ENCODE measurements at regions not wholly inside any gene's neighbourhood (a gene's known extent, or its start where the extent isn't known, plus 50 kb on each side); places are given as distances from the start of the nearest gene placed in this dataset.

DNA sequence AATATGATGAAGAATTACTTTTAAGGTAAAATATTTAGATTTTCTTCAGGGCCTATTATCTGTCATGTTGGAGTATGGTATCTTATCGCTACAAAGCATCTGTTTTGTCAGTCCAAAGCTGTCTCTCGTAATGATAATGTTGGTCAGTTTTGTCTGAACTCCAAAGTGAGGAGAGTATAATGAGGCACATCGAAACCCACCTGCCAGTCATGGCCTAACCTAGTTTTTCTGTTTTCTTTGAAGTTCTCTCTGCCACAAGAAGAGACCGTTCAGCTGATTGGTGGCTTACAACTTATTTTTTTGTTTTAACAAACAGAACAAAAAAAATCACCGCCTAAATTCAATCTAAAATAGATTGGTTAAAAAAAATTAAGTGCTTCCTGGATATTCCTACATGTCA is 1387.9 kb downstream of the RPIA start:
- no peak for TF ChIP-seq RFX5 (IDR thresholded peaks at IDR 0.05; ENCODE audit: low read depth, low read length)
- TF ChIP-seq, protein P1, sequence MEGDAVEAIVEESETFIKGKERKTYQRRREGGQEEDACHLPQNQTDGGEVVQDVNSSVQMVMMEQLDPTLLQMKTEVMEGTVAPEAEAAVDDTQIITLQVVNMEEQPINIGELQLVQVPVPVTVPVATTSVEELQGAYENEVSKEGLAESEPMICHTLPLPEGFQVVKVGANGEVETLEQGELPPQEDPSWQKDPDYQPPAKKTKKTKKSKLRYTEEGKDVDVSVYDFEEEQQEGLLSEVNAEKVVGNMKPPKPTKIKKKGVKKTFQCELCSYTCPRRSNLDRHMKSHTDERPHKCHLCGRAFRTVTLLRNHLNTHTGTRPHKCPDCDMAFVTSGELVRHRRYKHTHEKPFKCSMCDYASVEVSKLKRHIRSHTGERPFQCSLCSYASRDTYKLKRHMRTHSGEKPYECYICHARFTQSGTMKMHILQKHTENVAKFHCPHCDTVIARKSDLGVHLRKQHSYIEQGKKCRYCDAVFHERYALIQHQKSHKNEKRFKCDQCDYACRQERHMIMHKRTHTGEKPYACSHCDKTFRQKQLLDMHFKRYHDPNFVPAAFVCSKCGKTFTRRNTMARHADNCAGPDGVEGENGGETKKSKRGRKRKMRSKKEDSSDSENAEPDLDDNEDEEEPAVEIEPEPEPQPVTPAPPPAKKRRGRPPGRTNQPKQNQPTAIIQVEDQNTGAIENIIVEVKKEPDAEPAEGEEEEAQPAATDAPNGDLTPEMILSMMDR (conservative IDR thresholded peaks at IDR 0.05; ENCODE audit: low read depth, low read length): no peak
